Karpas-422 (cell line): ENCODE measurements at regions not wholly inside any gene's neighbourhood (a gene's known extent, or its start where the extent isn't known, plus 50 kb on each side); places are given as distances from the start of the nearest gene placed in this dataset.
"Not testable (repeated sequence)": the region's sequence is repeated elsewhere in the genome, so short reads cannot be mapped to it uniquely, and the experiment has no call there.

Experiments
- DNase-seq: peaks from one replicate; pipeline ENCODE4 v3.0.0-alpha.2; 2015
- H2AFZ ChIP-seq: fragments of 200-600 bp; sonication (generic); 2 replicates; pipeline ENCODE4 v1.6.1; 2014; ENCODE audit warnings: antibody characterized with exemption, low read length, mixed read lengths
- H3K27ac ChIP-seq: fragments of 200-600 bp; sonication (generic); 2 replicates; pipeline ENCODE4 v1.5.1; 2014; ENCODE audit warnings: mild to moderate bottlenecking, low read length, moderate library complexity
- H3K27me3 ChIP-seq: fragments of 200-600 bp; sonication (generic); 2 replicates; pipeline ENCODE4 v1.6.1; 2014; ENCODE audit warnings: low read length, mixed read lengths
- H3K36me3 ChIP-seq: fragments of 200-600 bp; sonication (generic); 2 replicates; pipeline ENCODE4 v1.6.1; 2014; ENCODE audit warnings: low read length, mixed read lengths; ENCODE audit not compliant: insufficient read depth
- H3K4me1 ChIP-seq: fragments of 200-600 bp; sonication (generic); 2 replicates; pipeline ENCODE4 v1.6.1; 2014; ENCODE audit warnings: mild to moderate bottlenecking, low read length, mixed read lengths
- H3K4me2 ChIP-seq: fragments of 200-600 bp; sonication (generic); 2 replicates; pipeline ENCODE4 v1.6.1; 2014; ENCODE audit warnings: low read length, low read depth, mild to moderate bottlenecking; ENCODE audit not compliant: poor library complexity, severe bottlenecking
- H3K4me3 ChIP-seq: fragments of 200-600 bp; sonication (generic); 2 replicates; pipeline ENCODE4 v1.5.1; 2014; ENCODE audit warnings: mild to moderate bottlenecking, antibody characterized with exemption, low read length, mixed read lengths
- H3K79me2 ChIP-seq: fragments of 200-600 bp; sonication (generic); 2 replicates; pipeline ENCODE4 v1.6.1; 2014; ENCODE audit warnings: mild to moderate bottlenecking, low read length, mixed read lengths
- H3K9ac ChIP-seq: fragments of 200-600 bp; sonication (generic); 2 replicates; pipeline ENCODE4 v1.6.0; 2014; ENCODE audit warnings: low read length
- H3K9me2 ChIP-seq: fragments of 200-600 bp; sonication (generic), shearing (Covaris generic); replicated peaks from 2 replicates; pipeline ENCODE4 v1.6.0; 2014; ENCODE audit warnings: mild to moderate bottlenecking, low read length, moderate library complexity; ENCODE audit not compliant: insufficient read depth
- H3K9me3 ChIP-seq: fragments of 300-700, 200-600 bp; sonication (generic); 2 replicates; pipeline ENCODE4 v1.6.1; 2014; ENCODE audit warnings: low read length, mixed read lengths
- H4K20me1 ChIP-seq: fragments of 200-600 bp; sonication (generic); 2 replicates; pipeline ENCODE4 v1.6.1; 2014; ENCODE audit warnings: mild to moderate bottlenecking, antibody characterized with exemption, low read length, low read depth; ENCODE audit not compliant: insufficient read depth

DNA sequence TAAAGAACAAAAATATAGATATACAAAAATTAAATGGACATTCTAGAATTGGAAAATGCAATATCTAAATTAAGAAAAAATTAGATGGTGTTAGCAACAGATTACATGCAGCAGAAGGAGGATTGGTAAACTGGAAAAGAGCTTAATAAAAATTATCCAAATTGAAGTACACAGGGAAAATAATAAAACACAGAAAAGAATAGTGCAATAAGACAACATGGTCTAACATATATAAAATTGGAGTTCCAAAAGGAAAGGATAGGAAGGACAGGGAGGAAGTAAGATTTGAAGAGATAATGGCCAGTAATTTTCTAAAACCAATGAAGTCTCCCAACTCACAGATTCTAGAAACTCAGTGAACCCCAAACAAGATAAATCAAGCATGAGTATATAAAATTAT lies 194.5 kb downstream of the TBX18 start:
- Histone ChIP-seq H3K9me3 (no peaks in the 10 kb centered on the region), H3K4me3 (no peak overlapping the region)

DNA sequence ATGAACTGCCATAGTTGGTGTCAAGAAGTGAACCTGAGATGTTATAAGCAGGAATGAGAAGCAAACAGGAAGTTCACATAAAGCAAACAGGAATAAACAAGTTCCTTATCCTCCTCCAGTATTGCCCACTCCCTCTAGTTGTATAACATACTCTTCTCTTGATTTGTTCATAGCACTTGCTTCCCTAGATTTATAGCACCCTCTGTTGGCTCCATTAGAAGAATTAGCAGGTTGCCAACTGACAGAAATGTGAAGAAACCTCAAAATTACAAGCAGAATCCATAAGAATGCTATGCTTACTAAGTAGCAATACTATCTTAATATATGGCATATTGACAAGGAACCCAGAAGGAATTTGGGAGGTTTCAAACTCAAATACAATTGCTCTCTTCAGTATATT lies 195.4 kb downstream of the TBX18 start:
- H3K4me2 ChIP-seq, result no peak overlapping the region
- H3K36me3 ChIP-seq, result no peaks in the 10 kb centered on the region

More for the DNA sequence above, 194.5 kb downstream of the TBX18 start:
- Histone ChIP-seq H4K20me1 (no peaks in the 10 kb centered on the region), H3K27ac (no peak overlapping the region), H3K4me1 (no peaks in the 10 kb centered on the region), H3K4me2 (no peak overlapping the region), H3K9ac (no peak overlapping the region), H3K79me2 (no peaks in the 10 kb centered on the region), H3K9me2 (no peaks in the 10 kb centered on the region), H3K36me3 (no peaks in the 10 kb centered on the region), H2AFZ (no peak overlapping the region), H3K27me3 (no peaks in the 10 kb centered on the region)
- no peak for DNase-seq

DNA sequence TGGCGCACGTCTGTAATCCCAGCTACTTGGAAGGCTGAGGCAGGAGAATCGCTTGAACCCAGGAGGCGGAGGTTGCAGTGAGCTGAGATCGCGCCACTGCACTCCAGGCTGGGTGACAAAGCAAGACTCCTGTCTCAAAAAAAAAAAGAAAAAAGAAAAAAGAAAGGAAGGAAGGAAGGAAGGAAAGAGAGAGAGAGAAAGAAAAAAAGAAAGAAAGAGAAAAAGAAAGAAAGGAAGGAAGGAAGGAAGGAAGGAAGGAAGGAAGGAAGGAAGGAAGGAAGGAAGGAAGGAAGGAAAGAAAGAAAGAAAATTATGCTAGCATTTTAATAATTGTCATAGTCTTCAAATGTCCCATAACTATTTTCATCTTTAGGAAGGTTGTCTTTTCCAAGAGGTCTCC lies 198.7 kb downstream of the TBX18 start:
- H3K9me3 ChIP-seq, H3K27ac ChIP-seq, H3K4me1 ChIP-seq, DNase-seq, H3K9me2 ChIP-seq, H3K4me3 ChIP-seq, H3K4me2 ChIP-seq, H3K36me3 ChIP-seq, H3K79me2 ChIP-seq, H2AFZ ChIP-seq, H4K20me1 ChIP-seq, H3K27me3 ChIP-seq, H3K9ac ChIP-seq: not testable (repeated sequence)

More for the DNA sequence above, 195.4 kb downstream of the TBX18 start:
- H2AFZ ChIP-seq, result no peak overlapping the region
- peak; percentile 47 for DNase-seq
- H3K27me3 ChIP-seq, result no peaks in the 10 kb centered on the region
- H3K9me2 ChIP-seq, result no peaks in the 10 kb centered on the region
- no peaks in the 10 kb centered on the region for H4K20me1 ChIP-seq
- no peaks in the 10 kb centered on the region for H3K9me3 ChIP-seq
- H3K9ac ChIP-seq, result no peak overlapping the region
- H3K4me3 ChIP-seq, result no peak overlapping the region
- no peak overlapping the region for H3K27ac ChIP-seq
- no peaks in the 10 kb centered on the region for H3K4me1 ChIP-seq
- H3K79me2 ChIP-seq, result no peaks in the 10 kb centered on the region

DNA sequence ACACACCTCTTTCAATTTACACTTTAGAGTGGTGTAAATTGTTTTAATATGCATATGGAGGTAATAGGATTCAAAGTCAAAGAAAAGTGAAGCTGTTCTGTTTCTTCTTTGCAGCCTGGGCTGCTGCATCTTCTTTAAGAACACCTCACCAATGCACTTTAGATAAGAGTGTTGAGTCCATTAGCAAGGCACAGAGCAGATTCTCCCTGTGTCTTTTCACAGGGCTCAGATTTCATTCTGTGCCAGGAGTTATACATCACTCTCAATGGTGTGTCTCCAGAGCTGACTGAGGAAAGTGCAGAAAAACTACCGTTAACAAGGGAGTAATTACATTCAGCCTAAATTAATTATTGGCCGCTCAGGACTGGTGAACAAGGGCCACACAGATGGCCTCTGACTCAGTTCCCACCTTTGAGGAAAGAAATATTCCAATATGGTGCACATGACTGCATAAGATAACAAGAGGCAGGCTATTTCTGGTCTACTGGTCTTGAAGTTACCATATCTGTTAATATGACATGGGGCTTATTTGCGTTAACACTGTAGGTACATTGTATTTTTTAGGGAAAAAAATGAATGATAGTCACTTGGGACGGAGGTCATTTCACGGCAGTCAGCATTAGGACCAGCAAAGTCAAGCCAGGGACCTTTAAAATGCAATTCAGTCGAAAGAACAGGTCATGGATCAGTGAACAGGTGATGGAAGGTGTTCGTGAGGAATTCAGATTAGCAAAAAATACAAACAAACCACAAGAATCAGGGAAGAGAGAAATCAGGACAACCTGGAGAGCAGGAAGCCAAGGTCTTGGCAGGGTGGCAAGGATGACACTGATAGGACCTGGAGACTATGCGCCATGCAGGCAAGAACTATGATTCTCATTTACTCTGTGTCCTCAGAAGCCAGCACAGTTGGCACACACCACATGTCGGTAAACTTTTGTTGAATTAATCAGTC lies 203.7 kb downstream of the TBX18 start:
- Histone ChIP-seq H3K9me3 (no peaks in the 10 kb centered on the region), H3K9me2 (no peaks in the 10 kb centered on the region), H3K79me2 (no peaks in the 10 kb centered on the region), H3K9ac (no peak overlapping the region), H3K4me2 (no peak overlapping the region), H3K4me3 (no peak overlapping the region), H4K20me1 (no peaks in the 10 kb centered on the region), H3K4me1 (no peaks in the 10 kb centered on the region), H3K27ac (no peak overlapping the region), H3K27me3 (no peaks in the 10 kb centered on the region), H2AFZ (no peak overlapping the region), H3K36me3 (no peaks in the 10 kb centered on the region)
- DNase-seq, result no peak

DNA sequence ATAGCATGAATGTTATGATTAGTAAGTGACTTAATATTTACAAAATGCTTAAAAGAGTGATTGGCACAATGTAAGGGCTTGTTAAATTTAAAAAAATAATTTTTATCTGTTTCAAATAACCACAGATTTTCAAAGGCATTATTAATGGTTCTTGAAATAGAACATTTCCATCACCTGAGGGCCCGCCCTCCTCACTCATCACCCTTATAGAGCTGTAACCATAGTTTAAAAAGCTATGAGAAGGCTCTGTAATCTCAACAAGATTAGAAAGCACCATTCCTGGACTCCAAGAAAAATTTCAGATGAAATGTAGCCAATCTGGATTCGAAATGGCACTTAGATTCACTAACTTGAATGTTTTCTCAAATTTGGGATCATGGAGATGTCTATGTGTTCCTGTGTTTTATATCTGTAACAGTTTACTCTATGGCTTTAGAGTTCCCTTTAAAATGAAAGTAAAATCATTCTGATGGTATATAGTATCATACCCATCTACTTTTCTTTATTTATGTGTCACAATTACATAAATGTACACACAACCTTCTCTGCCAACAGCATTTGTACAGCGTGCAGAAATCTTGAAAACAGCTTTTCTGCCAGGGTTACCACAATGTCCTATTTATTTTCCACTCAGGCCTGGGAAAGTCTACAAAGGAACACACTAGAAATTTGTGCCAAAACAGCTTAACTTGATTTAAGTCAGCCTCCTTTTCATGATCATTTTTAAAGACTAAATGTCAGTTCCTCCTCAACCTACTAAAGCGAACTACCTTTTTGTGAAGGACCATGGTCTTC lies 207.7 kb downstream of the TBX18 start:
- Histone ChIP-seq H3K4me1 (no peaks in the 10 kb centered on the region), H4K20me1 (no peaks in the 10 kb centered on the region), H3K4me3 (no peak overlapping the region), H3K27ac (no peak overlapping the region), H3K27me3 (no peaks in the 10 kb centered on the region), H3K9me3 (no peaks in the 10 kb centered on the region), H2AFZ (no peak overlapping the region), H3K79me2 (no peaks in the 10 kb centered on the region), H3K4me2 (no peak overlapping the region), H3K9me2 (no peaks in the 10 kb centered on the region), H3K9ac (no peak overlapping the region), H3K36me3 (no peaks in the 10 kb centered on the region)
- no peak for DNase-seq

DNA sequence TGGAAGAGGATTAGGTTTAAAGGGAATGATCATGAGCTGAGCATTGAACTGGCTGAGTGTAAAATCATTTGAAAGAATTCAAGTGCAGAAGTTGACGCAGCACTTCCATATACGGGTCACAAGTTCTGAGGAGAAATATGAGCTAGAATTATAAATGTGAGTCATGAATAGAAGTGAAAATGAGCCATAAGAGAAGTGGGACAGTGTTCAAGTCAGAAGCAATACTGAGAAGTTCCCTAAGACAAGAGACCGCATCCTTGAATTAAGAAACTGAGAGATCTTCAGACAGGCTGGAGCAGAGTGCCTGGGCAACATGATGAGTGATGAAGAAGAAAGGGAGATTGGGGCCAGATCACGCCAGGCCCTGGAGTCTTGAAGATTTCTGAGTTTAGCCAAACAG lies 209.7 kb downstream of the TBX18 start:
- no peak overlapping the region for H3K4me2 ChIP-seq
- no peaks in the 10 kb centered on the region for H4K20me1 ChIP-seq
- H2AFZ ChIP-seq, result no peak overlapping the region
- no peaks in the 10 kb centered on the region for H3K9me3 ChIP-seq
- H3K27ac ChIP-seq, result no peak overlapping the region
- no peaks in the 10 kb centered on the region for H3K27me3 ChIP-seq
- DNase-seq, result no peak
- H3K4me3 ChIP-seq, result no peak overlapping the region
- no peaks in the 10 kb centered on the region for H3K9me2 ChIP-seq
- no peaks in the 10 kb centered on the region for H3K4me1 ChIP-seq
- H3K9ac ChIP-seq, result no peak overlapping the region
- no peaks in the 10 kb centered on the region for H3K36me3 ChIP-seq
- H3K79me2 ChIP-seq, result no peaks in the 10 kb centered on the region

DNA sequence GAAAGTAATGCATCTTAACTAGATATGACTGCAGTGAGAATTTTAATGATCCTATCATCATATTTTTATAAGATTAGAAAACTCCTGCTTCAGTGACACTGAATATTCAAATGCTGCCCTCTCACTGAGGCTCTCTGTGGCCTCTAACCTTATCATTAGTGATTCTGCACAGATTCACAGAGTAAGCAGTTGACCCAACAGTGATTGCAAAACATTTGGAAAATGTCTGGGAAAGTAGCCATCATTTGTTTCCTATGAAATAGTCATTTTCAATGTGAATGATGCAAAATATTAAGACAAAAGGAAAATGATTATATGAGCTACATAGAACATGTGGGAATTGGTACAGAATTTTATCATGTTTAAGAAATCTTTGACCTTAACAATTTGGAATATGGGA lies 210.3 kb downstream of the TBX18 start:
- Histone ChIP-seq H2AFZ (no peak overlapping the region), H3K4me1 (no peaks in the 10 kb centered on the region), H3K36me3 (no peaks in the 10 kb centered on the region), H3K4me2 (no peak overlapping the region), H4K20me1 (no peaks in the 10 kb centered on the region), H3K79me2 (no peaks in the 10 kb centered on the region), H3K27me3 (no peaks in the 10 kb centered on the region), H3K9ac (no peak overlapping the region), H3K9me2 (no peaks in the 10 kb centered on the region), H3K4me3 (no peak overlapping the region), H3K27ac (no peak overlapping the region), H3K9me3 (no peaks in the 10 kb centered on the region)
- DNase-seq, result no peak

DNA sequence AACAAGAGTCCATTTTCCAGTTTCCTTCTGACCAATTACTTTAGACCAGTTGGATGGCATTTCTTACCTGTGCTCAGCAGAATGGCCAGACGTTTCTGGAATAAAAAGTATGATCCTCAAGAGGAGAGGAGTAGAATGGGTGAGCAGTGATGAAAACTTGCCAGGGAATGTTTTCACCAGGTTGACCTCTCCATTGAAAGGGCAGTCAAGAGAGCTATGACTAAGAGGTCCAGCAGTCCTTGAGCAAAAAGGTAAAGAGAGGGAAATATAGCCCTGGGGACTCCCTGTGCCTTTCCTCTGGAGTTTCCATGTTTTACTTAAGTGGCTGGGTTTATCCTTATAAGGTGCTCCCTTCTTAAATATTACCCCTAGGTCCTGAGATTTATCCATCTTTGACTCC lies 210.9 kb downstream of the TBX18 start:
- no peak overlapping the region for H3K9ac ChIP-seq
- no peak overlapping the region for H2AFZ ChIP-seq
- no peaks in the 10 kb centered on the region for H3K9me2 ChIP-seq
- H3K4me3 ChIP-seq, result no peak overlapping the region
- no peaks in the 10 kb centered on the region for H4K20me1 ChIP-seq
- no peaks in the 10 kb centered on the region for H3K36me3 ChIP-seq
- no peaks in the 10 kb centered on the region for H3K9me3 ChIP-seq
- no peaks in the 10 kb centered on the region for H3K4me1 ChIP-seq
- H3K27ac ChIP-seq, result no peak overlapping the region
- no peaks in the 10 kb centered on the region for H3K79me2 ChIP-seq
- no peak overlapping the region for H3K4me2 ChIP-seq
- no peaks in the 10 kb centered on the region for H3K27me3 ChIP-seq
- no peak for DNase-seq
